GM18861 (cell line): ENCODE measurements at regions not wholly inside any gene's neighbourhood (a gene's known extent, or its start where the extent isn't known, plus 50 kb on each side); places are given as distances from the start of the nearest gene placed in this dataset.

Source experiments
- ATAC-seq: cut with Tn5 transposase; IDR thresholded peaks from one replicate; pipeline ENCODE4 v1.9.1; 2021; ENCODE audit not compliant: unreplicated experiment

DNA sequence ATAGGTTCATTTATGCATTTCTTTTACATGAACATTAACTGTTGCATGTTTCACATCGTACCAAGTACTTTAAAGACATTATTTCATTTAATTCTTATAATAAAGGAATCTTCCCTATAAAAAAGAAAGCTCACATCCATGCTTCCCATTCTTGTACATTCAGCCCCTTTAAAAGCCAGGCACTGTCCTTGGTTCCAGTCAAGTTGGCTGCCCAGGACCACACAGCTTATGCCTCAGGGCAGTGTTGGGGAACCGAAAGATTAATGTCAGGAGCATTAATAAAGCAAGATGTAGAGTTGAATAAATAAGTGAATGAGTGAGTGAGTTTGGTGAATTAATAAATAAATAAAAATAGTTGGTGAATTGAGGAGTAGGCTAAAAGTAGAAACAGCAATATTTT lies 409.4 kb upstream of the DAB1 start:
- no peak for ATAC-seq

DNA sequence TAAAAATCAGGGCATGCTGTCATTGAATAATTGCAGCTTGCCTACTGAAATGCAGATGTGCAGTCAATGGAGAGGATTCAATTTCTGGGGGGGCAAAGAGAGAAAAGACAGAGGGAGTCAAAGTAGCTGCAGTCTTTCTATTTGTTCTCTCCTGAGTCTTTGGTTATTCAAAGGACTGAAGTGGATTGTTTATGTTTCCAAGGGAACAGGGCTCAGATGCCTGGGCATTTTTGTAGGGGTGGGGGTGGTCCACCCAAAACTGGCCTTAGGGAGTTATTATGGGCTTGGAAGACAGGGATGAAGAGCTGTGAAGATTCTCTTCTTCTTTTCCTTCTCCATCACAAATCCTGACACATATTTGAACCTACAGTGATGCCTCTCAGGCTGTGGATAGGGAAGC lies 408.8 kb upstream of the DAB1 start:
- no peak for ATAC-seq

DNA sequence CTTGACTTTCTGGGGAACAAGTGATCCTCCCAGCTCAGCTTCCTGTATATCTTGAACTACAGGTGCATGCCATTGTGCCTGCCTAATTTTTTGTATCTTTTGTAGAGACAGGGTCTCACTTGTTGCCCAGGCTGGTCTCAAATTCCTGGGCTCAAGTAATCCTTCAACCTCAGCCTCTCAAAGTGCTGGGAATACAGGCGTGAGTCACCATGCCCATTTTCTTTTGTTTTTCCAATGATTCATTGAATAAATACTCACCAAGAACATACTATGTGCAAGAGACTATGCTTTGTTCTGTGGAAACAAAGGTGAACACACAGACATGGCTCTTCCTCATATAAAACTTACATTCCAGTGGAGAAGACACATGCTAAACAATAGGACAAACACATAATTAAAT lies 407.8 kb upstream of the DAB1 start:
- ATAC-seq, result no peak

DNA sequence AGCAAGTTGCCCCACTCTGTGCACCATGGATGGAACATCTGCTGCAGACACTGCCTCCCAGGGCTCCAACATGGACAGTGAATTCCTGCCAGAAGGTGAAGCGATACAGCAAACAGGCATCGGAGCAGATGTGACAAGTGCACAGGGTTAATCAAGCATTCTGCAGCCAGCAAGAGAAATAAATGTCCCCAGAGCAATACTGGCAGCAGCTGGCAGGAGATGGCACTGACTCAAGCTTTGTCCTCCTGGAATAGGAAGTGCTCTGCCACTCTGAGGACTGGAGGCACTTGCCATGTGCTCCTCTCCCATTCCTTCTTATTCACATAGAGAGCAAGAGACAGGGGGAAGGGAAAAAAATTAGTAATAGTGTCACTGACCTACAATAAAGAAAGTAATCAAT lies 402.7 kb upstream of the DAB1 start:
- no peak for ATAC-seq

DNA sequence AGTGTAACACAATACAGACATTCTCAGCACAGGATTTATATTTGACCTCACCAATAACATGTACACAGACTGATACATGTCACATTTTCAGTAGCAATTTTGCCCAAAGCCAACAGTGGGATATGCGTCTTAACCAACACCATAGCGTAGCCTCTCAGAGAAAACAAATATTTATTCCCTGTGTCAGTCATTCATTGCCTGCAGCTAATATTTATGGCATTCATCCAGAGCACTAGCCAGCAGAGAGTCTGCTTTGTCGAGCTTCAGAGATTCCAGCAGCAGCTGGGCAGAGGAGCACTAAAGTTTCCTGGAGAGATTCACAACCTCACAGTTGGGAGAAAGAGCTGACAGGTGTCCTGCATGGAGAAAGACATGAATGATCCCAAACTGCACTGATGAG lies 400.7 kb upstream of the DAB1 start:
- ATAC-seq, result no peak

DNA sequence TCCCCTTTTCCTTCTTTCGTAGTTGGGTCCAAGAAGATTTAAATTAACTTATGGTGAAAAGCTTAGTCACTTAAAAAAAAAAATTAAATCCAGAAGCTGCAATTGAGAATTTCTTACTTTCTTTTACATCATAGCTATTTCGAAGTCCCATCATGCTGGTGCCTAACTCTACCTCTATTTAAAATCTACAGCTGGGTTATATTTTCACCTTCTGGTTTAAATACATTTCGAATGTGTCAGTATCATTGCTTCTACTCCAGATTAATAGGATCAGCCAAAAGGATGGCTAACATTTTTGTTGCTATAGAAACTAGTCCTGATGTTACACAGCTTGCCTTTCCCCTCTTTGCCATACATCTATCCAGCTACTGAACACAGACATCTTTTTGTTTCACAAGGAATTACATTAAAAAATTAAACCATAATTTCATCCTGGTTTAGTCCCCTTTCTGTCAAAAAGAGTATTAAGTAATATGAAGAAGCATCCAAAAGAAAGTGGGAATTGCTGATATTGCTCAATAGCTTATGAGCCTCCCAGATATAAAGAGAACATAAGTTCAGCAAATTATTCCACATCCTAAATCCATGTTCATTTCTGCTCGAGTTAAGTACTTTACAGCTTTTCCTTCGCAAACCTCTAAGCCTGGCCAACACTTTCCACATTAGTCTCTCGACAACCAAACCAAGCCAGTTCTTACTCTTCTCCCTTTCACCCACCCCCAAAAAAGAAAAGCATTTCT lies 396.7 kb upstream of the DAB1 start:
- no peak for ATAC-seq

DNA sequence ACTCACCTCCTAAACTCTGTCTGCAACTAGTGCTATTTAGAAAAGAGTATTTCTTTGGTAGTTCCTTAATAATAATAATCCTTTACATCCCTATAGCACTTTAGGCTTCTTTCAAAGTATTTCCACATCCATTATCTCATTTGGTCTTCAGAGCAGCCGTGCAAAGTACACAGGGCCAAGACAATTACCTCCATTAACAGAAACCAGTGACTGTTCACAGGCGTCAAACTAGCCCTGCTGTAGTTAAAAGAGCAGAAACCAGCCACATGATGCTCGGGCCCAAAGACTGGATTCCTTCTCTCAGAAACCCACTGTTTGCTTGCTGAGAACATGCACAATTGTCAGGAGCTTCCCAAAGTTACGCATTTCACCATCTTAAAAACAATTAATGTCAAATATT lies 396.0 kb upstream of the DAB1 start:
- ATAC-seq, result no peak

DNA sequence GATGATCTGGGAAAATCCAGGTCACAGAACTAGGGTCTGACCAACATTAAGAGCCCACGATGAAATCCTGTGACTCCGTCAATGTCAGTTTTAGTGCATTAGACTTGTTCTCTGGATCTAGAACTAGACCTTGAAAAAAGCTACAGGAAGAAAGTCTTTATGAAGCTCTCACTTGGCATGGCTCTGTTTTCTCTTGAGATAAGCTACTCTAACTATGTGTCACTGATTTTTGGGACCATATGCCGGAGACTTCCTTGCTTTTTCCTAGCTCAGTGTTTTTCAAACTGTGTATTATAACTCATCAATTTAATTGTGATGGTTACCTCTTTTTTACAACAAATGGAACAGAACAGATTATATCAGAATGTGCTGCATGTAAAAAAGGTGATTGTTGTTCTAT lies 379.7 kb upstream of the DAB1 start:
- no peak for ATAC-seq

DNA sequence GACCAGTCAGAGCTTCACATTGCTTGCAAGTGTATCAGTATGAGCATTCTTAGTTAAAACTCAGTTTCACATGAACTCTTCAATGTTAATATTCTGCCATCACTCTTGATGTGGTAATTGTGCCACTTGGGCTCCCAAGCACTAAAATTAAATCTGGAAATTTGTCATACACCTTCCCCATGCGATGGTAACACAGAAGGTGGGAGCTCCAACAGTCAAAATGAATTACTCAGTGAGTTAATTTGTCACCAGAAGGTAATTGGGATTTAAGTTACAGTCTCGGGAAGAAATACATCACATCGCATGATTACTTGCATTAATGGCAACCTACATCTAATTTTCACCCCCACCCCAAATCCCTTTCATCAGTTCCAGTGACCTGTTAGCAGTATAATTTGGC lies 376.5 kb upstream of the DAB1 start:
- ATAC-seq, result no peak

DNA sequence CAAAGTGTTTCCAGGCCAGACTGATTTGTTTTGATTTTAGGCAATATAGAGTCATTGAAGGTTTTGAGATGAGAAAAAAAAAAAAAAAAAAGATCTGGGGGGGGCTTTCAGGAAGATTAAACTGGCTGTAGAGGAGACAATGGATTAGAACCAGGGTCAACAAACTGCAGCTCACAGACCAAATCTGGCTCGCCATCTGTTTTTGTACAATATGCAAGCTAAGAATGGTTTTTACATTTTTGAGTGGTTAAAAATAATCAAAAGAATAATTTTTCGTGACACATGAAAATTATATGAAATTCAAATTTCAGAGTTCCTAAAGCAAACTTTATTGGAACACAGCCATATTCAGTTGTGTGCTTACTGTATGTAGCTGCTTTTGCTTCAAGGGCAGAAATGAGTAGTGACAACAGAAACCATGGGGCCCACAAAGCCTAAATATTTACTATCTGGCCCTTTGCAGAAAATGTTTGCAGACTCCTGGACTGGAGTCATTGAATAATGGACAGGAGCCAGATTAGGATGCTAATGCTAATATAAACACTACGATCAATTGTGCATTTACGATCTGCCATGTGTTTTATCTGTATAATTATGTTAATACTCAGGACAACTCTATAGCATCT lies 375.7 kb upstream of the DAB1 start:
- ATAC-seq, result no peak

DNA sequence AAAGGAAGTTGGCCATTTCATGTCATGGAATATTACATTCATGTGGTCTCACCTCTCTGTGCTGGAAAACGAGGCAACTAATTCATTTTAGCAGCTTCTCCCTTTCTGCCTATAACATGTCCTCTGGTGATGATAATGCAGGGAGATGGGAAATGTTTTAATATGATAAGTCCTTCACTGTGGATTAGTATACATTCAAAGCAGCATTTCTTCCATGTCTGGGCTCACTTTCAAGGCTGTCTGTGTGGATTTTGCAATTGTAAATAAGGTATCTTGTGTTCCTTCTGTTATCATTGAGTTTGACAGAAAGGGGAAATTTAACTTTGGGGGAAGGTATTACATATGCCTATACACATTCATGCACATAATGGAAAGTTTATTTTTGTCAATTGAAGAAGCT lies 374.7 kb upstream of the DAB1 start:
- no peak for ATAC-seq

DNA sequence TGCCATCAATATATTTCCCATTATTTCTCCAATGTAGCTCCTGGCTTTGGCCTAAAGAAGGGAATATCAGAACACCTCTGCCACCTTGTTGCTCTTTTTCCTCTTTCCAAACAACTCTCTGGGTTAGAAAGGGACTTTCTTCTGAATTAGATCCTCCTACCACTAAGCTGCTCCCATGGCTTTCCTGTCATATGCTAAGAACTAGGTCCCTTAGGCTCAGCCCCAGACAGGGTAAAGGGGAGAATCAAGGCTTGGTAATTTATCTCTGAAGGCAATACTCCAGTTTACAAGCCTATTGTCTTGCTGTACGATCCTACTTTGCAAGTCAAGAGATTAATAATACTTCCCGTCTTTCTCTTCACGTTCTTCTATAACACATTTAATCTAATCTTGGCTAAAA lies 373.2 kb upstream of the DAB1 start:
- ATAC-seq, result no peak

DNA sequence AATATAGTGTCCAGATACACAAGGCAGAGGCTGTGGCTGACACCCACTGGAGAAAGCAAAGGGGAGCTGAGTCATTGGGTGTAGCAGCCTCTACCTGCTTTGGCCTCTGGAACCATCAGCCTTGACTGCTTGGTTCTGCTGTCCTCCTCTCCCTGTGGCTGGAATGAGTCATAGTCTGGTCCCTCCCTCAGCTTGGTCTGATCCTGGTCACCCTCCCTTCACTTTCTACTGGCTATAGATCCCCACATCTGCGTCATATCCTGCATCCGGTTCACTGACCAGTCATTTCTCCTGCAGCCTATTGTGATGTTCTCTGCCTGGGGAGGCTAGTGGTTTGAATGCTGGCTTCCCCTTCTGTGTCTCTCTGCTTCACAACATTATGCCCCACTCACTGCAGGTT lies 372.8 kb upstream of the DAB1 start:
- no peak for ATAC-seq

DNA sequence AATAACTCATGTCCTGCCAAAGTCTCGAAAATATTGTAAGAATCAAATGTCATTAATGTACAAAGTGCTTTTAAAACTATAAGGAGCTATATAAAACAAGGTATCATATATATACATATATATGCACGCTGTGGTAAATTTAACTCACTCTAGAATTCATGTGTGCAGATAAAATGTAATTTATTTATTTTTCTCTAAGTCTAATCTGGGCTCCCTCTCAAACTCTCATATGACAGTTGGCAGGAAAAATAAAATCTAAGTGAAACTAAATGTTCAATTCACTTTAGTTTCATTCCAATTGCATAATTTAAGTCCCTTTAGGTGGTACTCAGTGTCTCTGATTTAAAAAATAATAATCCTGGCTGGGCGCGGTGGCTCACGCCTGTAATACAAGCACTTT lies 372.0 kb upstream of the DAB1 start:
- no peak for ATAC-seq

DNA sequence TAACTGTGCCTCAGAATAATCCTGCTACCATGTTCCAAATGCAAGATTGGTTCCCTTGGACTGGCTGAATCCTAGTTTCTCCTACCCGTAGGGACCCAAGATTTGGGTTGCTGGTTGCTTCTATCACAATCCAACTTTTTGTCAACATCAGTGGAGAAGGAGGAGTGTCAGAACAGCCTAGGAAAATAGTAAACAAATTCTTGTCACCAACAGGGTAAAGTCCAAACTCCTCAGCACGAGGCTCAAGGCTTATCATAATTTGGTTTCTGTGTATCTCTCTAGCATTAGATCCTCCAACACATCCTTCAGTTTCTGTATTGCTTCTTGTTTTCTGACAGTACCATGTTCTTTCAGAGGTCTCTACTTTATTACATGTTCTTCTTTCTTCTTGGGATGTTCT lies 370.2 kb upstream of the DAB1 start:
- ATAC-seq, result no peak

DNA sequence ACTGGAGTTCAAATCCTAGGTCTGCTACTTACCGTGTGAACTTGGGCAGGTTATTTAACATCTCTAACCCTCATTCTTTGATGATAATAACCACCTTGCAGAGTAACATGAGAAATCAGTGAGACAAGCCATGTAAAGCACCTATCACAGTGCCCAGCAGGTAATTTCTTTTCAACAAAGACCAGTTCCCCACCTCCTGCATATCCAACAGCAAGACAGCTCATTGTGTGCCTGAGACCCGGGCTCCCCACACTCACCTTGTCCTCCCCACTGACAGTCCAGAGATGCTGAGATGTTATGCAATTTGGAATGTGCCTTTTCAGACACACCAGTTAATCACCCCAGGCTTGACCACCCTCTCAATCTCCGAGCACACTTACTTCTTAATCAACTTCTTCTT lies 367.6 kb upstream of the DAB1 start:
- ATAC-seq, result no peak

DNA sequence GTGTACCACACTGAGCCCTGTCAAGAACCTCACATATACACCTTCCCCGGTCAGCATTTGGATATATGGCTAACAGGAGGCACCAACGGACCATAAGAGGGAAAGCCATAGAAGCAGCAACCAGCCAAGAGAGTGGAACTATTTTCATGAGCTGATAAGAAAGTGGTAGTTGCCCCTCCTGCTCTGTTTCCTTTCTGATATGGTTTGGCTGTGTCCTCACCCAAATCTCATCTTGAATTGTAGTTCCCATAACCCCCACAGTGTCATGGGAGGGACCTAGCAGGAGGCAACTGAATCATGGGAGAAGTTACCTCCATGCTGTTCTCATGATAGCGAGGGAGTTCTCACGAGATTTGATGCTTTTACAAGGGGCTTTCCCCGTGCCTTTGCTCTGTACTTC lies 366.1 kb upstream of the DAB1 start:
- no peak for ATAC-seq

DNA sequence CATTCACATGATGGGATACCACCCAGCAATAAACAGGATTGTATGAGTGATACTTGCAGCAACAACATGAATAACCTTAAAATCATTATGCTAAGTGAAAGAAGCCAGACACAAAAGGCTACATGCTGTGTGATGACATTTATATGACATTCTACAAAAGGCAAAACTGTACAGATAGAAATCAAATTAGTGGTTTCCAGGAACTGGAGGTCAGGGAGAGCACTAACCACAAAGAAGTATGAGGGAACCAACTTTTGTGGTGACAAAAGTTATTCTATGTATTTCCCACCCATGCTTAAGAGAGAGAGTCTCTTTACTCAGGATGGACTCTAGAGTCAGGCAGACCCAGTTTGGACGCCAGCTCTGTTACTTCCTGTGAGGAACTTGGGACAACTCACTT lies 364.5 kb upstream of the DAB1 start:
- no peak for ATAC-seq

DNA sequence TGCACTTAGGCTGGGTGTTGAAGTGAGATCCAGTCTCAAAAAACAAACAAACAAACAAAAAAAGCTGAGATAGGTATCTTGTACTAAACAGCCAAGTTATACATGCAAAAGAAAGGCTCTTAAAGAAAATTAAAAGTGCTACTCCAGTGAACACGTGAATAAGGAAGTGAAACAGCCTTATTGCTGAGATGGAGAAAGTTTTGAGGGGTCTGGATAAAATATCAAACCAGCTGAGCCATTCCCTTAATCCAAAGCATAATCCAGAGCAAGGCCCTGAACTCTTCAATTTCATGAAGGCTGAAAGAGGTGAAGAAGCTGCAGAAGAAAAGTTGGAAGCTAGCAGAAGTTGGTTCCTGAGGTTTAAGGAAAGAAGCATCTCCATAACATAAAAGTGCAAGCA lies 360.5 kb upstream of the DAB1 start:
- ATAC-seq, result no peak

DNA sequence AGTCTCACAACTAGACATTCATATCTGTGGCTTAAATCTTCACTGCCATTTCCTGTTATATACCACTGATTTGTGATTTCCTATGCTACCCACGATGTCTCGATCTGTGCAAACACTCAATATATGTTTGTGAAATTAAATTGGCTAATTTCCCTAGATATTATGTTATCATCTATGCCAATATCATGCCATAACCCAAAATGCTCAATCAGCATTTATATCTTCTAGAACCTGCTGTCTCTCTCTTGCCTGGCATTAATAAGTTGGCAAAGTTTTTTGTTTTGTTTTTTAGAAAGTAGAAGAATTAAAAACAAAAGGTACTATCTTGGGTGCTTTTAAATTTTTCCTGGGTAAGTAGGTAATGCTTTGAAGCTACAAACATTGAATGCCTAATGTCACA lies 358.5 kb upstream of the DAB1 start:
- ATAC-seq, result no peak

DNA sequence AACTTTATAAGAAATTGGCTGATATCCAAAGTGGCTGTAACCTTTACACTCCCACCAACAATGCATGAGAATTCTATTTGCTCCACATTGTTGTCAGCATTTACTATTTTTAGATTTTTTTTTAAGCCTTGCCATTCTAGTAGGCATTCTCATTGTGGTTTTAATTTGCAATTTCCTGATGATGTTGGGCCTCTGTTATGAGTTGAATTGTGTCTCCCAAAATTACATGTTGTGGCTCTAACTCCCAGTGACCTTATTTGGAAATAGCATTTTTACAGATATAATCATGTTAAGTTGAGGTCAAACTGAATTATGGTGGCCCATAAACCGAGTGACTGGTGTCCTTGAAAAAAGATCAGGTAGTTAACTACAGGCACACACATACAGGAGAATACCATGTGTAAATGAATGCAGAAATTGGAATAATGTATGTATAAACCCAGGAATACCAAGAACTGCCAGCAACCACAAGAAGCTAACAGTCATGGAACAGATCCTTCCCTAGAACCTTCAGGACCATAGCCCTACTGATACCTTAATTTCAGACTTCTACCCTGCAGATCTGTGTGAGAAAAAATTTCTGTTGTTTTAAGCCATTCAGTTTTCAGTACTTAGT lies 348.8 kb upstream of the DAB1 start:
- no peak for ATAC-seq

DNA sequence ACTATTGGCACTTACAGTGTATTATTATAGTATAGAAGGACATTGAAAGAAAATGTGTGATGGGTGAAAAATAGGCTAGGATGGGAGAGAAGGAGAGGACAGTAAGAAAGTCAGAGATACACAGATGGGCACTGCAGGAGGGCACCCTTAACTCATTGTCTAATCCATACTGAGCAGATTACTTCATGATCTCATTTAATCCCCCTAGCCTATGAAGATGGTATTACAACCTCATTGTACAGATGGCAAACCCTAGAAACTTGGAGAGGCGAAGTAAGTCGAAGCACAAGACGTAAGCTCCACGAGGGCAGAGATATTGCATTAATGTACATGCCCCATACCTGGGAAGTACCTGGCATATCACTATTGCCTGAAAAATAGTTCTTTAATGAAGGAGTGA lies 346.9 kb upstream of the DAB1 start:
- ATAC-seq, result peak; percentile 69

DNA sequence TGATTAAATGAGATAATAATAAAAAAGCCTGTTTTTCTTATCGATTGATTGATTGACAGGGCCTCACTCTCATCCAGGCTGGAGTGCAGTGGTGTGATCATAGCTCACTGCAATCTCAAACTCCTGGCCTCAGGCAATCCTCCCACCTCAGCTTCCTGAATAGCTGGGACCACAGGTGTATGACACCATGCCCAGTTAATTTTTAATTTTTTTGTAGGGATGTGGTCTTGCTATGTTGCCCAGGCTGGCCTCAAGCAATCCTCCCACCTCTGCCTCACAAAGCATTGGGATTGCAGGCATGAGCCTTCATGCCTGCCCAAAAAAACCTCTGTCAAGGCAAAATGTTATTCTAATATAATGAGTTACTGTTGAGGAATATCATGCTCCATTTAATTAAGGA lies 346.4 kb upstream of the DAB1 start:
- ATAC-seq, result no peak
